SK-N-SH treated with all-trans-retinoic acid at 6 μM for 48 hours (cell line): ENCODE measurements at regions not wholly inside any gene's neighbourhood (a gene's known extent, or its start where the extent isn't known, plus 50 kb on each side); places are given as distances from the start of the nearest gene placed in this dataset.

Experiments used
- ATAC-seq: fragments of 200-7000 bp; cut with Tn5 transposase; 3 replicates; pipeline ENCODE4 v1.9.1; 2020; ENCODE audit warnings: mild to moderate bottlenecking, moderate library complexity
- ARNTL ChIP-seq: fragments of 450-650 bp; formaldehyde crosslinking; IDR thresholded peaks from 2 replicates; pipeline ENCODE4 v1.5.0; 2020; ENCODE audit warnings: low read depth, mild to moderate bottlenecking, moderate library complexity, borderline replicate concordance
- BACH2 ChIP-seq: fragments of 250-450 bp; sonication (Bioruptor Pico); IDR thresholded peaks from 2 replicates; pipeline ENCODE4 v1.9.0; 2021; ENCODE audit warnings: mild to moderate bottlenecking, borderline replicate concordance
- CREB5 ChIP-seq: fragments of 250-450 bp; sonication (Bioruptor Pico); IDR thresholded peaks from 2 replicates; pipeline ENCODE4 v1.5.1; 2020; ENCODE audit warnings: low read depth, mild to moderate bottlenecking, moderate library complexity
- CSDC2 ChIP-seq: fragments of 250-450 bp; sonication (Bioruptor Pico); IDR thresholded peaks from 2 replicates; pipeline ENCODE4 v1.5.0; 2020; ENCODE audit warnings: mild to moderate bottlenecking, moderate library complexity
- CSRNP3 ChIP-seq: fragments of 250-450 bp; sonication (Bioruptor Pico); IDR thresholded peaks from 2 replicates; pipeline ENCODE4 v1.5.1; 2021; ENCODE audit warnings: mild to moderate bottlenecking, moderate library complexity
- GLIS3 ChIP-seq: fragments of 250-450 bp; sonication (Bioruptor Pico); IDR thresholded peaks from 2 replicates; pipeline ENCODE4 v1.5.0; 2020; ENCODE audit warnings: mild to moderate bottlenecking, moderate library complexity
- ISL1 ChIP-seq: fragments of 250-450 bp; sonication (Bioruptor Pico); IDR thresholded peaks from 2 replicates; pipeline ENCODE4 v2.1.2; 2022; ENCODE audit warnings: mild to moderate bottlenecking, moderate library complexity
- OSR1 ChIP-seq: fragments of 250-450 bp; sonication (Bioruptor Pico); IDR thresholded peaks from 2 replicates; pipeline ENCODE4 v1.8.0; 2022; ENCODE audit warnings: moderate library complexity, mild to moderate bottlenecking, inconsistent platforms
- PATZ1 ChIP-seq: fragments of 250-450 bp; sonication (Bioruptor Pico); IDR thresholded peaks from 2 replicates; pipeline ENCODE4 v1.8.0; 2020; ENCODE audit warnings: mild to moderate bottlenecking, moderate library complexity, borderline replicate concordance
- POU6F1 ChIP-seq: fragments of 250-450 bp; sonication (Bioruptor Pico); IDR thresholded peaks from 2 replicates; pipeline ENCODE4 v1.8.0; 2021; ENCODE audit warnings: low read depth, mild to moderate bottlenecking, moderate library complexity, borderline replicate concordance
- PPARA ChIP-seq: fragments of 250-450 bp; sonication (Bioruptor Pico); IDR thresholded peaks from 2 replicates; pipeline ENCODE4 v1.5.0; 2020; ENCODE audit warnings: mild to moderate bottlenecking, borderline replicate concordance
- RARB ChIP-seq: fragments of 250-450 bp; sonication (Bioruptor Pico); IDR thresholded peaks from 2 replicates; pipeline ENCODE4 v1.8.0; 2021; ENCODE audit warnings: mild to moderate bottlenecking, moderate library complexity
- SNAI2 ChIP-seq: fragments of 250-450 bp; sonication (Bioruptor Pico); IDR thresholded peaks from 2 replicates; pipeline ENCODE4 v1.5.0; 2020; ENCODE audit warnings: mild to moderate bottlenecking, moderate library complexity
- TOX ChIP-seq: fragments of 250-450 bp; sonication (Bioruptor Pico); IDR thresholded peaks from 2 replicates; pipeline ENCODE4 v1.8.0; 2021; ENCODE audit warnings: mild to moderate bottlenecking, moderate library complexity, borderline replicate concordance
- TSHZ2 ChIP-seq: fragments of 250-450 bp; sonication (Bioruptor Pico); IDR thresholded peaks from 2 replicates; pipeline ENCODE4 v1.5.0; 2020; ENCODE audit warnings: mild to moderate bottlenecking, moderate library complexity
- ZC3H10 ChIP-seq: fragments of 250-450 bp; sonication (Bioruptor Pico); IDR thresholded peaks from 2 replicates; pipeline ENCODE4 v1.5.1; 2021; ENCODE audit warnings: mild to moderate bottlenecking, moderate library complexity
- ZFP3 ChIP-seq: fragments of 250-450 bp; sonication (Bioruptor Pico); IDR thresholded peaks from 2 replicates; pipeline ENCODE4 v1.5.0; 2020; ENCODE audit warnings: mild to moderate bottlenecking, moderate library complexity
- ZFP30 ChIP-seq: fragments of 450-650 bp; formaldehyde crosslinking; IDR thresholded peaks from 2 replicates; pipeline ENCODE4 v1.5.0; 2022; ENCODE audit warnings: mild to moderate bottlenecking, moderate library complexity
- ZNF70 ChIP-seq: fragments of 450-650 bp; formaldehyde crosslinking; IDR thresholded peaks from 2 replicates; pipeline ENCODE4 v1.5.0; 2020; ENCODE audit warnings: mild to moderate bottlenecking, moderate library complexity
- ZNF8 ChIP-seq: fragments of 450-650 bp; formaldehyde crosslinking; IDR thresholded peaks from 2 replicates; pipeline ENCODE4 v1.5.0; 2020; ENCODE audit warnings: mild to moderate bottlenecking, moderate library complexity

GRCh38 chr2:120466704-120467054 lies 120.7 kb downstream of the INHBB start:
- no peak for TF ChIP-seq CSRNP3
- TF ChIP-seq RARB (CRISPR knock-in tag) = no peak
- no peak for TF ChIP-seq ZNF70
- no peak for TF ChIP-seq POU6F1 (CRISPR knock-in tag)
- TF ChIP-seq SNAI2 = no peak
- TF ChIP-seq, all 23 proteins: peak for 0
- no peak for ATAC-seq

- TF ChIP-seq OSR1 (CRISPR knock-in tag) = no peak
- no peak for TF ChIP-seq PPARA (CRISPR knock-in tag)
- TF ChIP-seq ZFP30 = no peak
- TF ChIP-seq ZC3H10 (CRISPR knock-in tag) = no peak
- no peak for TF ChIP-seq TSHZ2 (CRISPR knock-in tag)
- no peak for TF ChIP-seq GLIS3 (CRISPR knock-in tag)
- no peak for TF ChIP-seq TOX (CRISPR knock-in tag)
- no peak for TF ChIP-seq ISL1 (CRISPR knock-in tag)
- no peak for TF ChIP-seq ZFP3 (CRISPR knock-in tag)
- no peak for TF ChIP-seq CSRNP3
- TF ChIP-seq SNAI2 = no peak
- no peak for TF ChIP-seq POU6F1 (CRISPR knock-in tag)
- no peak for TF ChIP-seq RARB (CRISPR knock-in tag)
- TF ChIP-seq ZNF8 (CRISPR knock-in tag) = no peak
- no peak for TF ChIP-seq CSDC2 (CRISPR knock-in tag)
- no peak for TF ChIP-seq PATZ1
- no peak for TF ChIP-seq ZNF70
- no peak for TF ChIP-seq CREB5
- TF ChIP-seq BACH2 (CRISPR knock-in tag) = no peak
- no peak for ATAC-seq
These were observed 122.2 kb downstream of the INHBB start for GRCh38 chr2:120468136-120468535.

GRCh38 chr2:120469426-120469825 lies 123.5 kb downstream of the INHBB start:
- no peak for ATAC-seq
- TF ChIP-seq ZNF8 (CRISPR knock-in tag) = no peak
- no peak for TF ChIP-seq ZNF70
- no peak for TF ChIP-seq GLIS3 (CRISPR knock-in tag)
- no peak for TF ChIP-seq CSDC2 (CRISPR knock-in tag)
- no peak for TF ChIP-seq ARNTL (CRISPR knock-in tag)
- TF ChIP-seq PATZ1 = no peak
- no peak for TF ChIP-seq ZFP30
- TF ChIP-seq TOX (CRISPR knock-in tag) = no peak
- no peak for TF ChIP-seq CREB5
- no peak for TF ChIP-seq BACH2 (CRISPR knock-in tag)
